ENCODE measurements at regions not wholly inside any gene's neighbourhood (a gene's known extent, or its start where the extent isn't known, plus 50 kb on each side); places are given as distances from the start of the nearest gene placed in this dataset.

- no peak for DNase-seq
Observed at GRCh38 chr11:129590753-129591475, 215.3 kb downstream of the BARX2 start.

GRCh38 chr11:129591527-129591926, 215.9 kb downstream of the BARX2 start:
- DNase-seq = no peak

- no peak for DNase-seq
Observed at GRCh38 chr11:129592191-129592590, 216.5 kb downstream of the BARX2 start.

DNA sequence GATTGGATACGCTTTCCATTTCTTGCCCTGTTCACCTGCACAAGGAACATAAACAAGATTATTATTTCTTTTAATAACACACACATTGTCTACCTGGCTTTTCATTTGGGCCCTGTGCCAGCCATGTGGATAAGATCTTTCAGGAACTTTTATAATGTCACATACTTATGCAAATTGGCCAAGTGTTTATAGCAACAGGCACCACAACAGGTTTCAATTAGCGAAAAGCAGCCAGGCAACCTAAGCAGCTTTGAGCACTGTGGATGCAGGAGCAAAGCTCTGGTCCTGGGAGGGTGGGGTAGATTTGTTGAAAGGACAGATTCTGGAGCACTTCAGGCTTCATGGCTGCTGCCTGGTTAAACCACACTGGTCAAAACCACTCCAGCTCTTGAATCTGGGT, 217.4 kb downstream of the BARX2 start:
- no peak for DNase-seq

GRCh38 chr11:129595038-129595962, 219.7 kb downstream of the BARX2 start:
- DNase-seq = no peak

DNA sequence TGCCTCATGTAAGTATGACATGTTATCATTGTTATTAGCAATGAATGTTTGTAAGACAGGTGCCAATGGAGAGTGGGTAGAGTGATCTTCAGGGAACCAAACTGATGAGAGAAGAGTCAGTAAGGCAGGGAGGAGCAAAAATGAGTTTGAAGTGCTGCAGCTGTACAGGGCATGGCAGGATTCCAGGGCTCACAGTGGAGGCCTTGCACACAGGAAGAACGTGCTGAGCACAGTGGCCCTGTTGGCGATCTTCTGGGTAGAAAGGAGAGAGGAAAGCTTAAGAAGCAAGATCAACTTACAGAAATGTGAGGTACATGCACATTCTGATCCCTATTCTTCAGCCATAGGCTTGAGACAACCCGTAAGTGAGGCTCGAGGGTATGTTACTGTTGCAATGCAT, 219.3 kb upstream of the TMEM45B start:
- DNase-seq = no peak

GRCh38 chr11:129598378-129598777, 217.3 kb upstream of the TMEM45B start:
- DNase-seq = no peak

DNA sequence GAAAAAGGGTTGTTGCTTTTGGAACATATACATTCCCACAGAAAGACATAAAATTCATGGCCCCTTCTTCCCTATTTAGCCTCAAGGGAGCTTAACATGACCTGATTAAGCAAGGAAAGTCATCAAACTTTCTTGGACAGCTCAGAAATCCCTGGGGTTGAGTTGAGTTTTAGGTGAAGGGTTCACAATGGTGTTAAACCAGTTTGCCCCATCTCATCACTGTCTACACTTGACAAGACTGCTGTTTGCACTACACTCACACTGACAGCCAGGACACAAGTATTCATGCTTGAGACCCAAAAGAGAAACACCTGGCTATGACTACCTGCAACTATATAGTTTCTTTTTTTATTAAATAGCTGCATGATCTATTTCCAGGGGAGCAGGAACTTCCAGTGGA, 209.8 kb upstream of the TMEM45B start:
- DNase-seq = no peak

DNA sequence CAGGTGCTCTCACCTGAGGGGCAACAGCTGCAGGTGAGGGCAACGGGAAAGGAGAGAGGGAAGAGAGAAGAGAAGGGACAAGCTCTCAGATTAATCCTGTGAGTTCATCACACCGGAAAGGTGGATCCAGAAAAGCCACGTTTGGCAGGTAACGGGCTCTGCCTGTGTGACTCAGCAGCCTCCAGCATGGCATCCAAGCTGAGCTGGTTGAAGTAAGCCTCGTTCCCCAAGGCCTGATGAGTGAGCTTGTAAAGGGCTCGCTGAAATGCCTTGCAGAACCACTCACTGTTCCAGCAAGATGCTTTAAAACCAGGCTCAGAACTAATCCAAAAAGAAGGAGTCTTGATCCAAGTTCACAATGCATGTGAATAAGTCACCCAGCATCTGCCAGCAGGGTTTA, 206.9 kb upstream of the TMEM45B start:
- DNase-seq = no peak

- no peak for DNase-seq
Observed at GRCh38 chr11:129610125-129610524, 205.5 kb upstream of the TMEM45B start.

- no peak for DNase-seq
Observed at GRCh38 chr11:129610545-129610944, 205.1 kb upstream of the TMEM45B start.

GRCh38 chr11:129611661-129612446, 203.8 kb upstream of the TMEM45B start:
- DNase-seq = no peak

DNA sequence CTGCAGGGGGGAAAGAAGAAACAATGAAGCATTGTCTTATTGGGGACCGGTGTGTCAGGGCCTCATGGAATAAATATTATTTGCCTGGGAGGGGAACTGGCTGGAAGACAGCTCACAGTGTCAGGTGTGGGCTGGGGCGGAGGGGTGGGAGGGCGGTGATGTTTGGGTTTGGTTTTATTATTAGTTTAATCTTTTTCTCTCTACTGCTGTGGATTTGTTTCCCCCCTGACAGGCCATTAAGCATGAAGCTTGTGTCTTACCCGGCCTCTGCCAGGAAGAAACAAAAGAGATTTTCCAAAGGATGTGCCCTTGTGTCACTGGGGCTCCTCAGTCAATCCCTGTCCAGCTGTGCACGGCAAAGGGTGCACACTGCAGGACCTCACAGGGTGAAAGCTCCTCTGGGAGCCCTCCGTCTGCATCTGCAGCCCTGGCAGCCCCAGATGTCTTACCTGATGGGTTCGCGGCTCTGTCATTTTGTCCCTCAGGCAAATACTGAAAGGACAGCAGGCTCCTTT, 203.1 kb upstream of the TMEM45B start:
- DNase-seq = no peak

GRCh38 chr11:129613071-129613470, 202.6 kb upstream of the TMEM45B start:
- DNase-seq = no peak

DNA sequence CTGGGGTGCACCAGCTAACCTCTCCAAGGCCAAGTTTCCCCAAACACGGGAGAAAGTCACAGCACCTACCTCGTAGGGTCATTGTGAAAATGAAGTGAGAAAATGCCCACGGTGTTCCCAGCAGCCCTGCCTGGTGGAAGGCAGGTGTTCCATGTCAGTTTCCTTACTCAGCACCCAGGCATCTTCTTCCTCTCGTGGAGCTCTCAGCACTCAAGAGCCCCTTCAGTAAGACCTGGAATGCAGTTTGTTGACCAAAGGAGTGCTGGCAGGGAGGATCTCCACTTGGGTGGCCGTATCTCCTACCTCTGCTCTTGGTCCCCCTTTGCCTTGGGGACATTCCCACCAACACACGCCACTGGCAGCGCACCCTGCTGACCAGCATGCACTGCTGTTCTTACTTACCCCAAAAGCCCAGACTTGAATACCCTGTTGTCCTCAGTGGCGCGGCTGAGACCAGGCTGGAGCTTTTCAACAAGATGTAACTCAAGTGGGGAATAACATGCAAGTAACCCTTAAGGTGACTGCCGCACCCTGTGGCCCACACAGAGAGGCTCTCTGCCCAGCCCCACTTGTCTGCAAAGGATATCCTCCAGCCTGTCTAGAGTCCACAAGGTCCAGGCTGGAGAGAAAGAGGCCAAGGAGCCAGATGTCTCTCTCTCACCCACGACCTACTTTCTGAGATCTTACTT, 201.2 kb upstream of the TMEM45B start:
- no peak for DNase-seq

- no peak for DNase-seq
Observed at GRCh38 chr11:129618046-129618569, 197.5 kb upstream of the TMEM45B start.

GRCh38 chr11:129620237-129621104, 195.2 kb upstream of the TMEM45B start:
- no peak for DNase-seq

- DNase-seq = no peak
Observed at GRCh38 chr11:129625930-129626329, 189.7 kb upstream of the TMEM45B start.

DNA sequence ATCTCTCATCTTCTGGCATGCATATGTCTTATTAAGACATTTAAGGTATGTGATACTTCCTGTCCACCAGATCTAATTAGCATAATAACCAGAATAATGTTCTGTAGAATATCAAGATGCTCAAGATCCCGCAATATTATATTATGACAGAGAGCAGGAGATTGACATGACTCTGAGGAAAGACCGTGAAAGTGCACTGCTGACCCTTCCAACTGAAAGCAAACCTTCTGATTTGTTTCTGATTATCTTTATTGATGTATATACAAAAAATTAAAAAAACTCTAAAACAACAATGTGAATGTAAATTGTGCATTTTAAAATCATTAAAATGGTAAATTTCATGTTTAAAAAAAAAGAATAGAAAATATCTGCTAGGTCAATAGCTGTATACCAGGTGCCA, 184.4 kb upstream of the TMEM45B start:
- no peak for DNase-seq

DNA sequence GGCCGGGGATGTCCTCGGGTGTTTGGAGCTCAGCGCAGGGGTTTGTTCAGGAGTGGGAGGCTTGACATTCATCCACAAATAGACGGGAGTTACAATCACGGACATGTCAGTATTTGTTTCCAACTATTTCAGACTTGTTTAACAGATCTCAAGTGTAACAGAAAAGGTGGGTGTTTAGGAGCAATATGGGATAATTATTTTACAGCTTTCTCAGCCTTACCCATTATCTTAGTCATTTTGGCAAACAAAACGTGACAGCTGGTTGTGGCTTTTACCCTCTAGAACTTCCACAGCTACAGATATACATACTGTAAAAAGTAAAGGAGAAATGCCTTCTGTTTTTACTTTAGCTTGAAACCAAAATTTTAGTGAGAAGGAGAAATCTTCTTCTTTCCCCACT, 178.7 kb upstream of the TMEM45B start:
- DNase-seq = no peak

DNA sequence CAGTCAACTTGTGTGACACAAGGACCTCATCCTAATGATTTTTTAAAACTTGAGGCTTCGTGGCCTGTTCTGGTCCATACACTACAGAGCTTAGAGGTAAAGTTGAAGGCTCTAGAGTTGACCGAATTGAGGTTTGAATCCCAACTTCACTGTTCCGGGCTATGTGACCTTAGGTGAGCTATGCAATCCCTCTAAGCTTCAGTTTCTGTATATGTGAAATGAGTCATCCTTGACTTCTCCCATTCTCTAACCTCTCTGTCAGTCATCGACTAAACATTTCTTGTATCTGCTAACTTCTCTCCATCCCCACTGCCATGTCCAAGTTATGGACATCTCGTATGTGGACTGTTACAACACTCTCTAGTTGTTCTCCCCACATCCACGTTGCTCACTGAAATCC, 178.2 kb upstream of the TMEM45B start:
- no peak for DNase-seq

All from activated gamma-delta T cell treated with Interleukin-2 at 50 U/mL for 16 hours (primary cell).